ENCODE measurements at regions not wholly inside any gene's neighbourhood (a gene's known extent, or its start where the extent isn't known, plus 50 kb on each side); places are given as distances from the start of the nearest gene placed in this dataset.

- no peaks in the 10 kb centered on the region for H3K9me1 ChIP-seq (ENCODE audit: control insufficient read depth, extremely low read depth, insufficient read depth, low read length)
- no peaks in the 10 kb centered on the region for H3K36me3 ChIP-seq (ENCODE audit: control insufficient read depth in 2 of 2, extremely low read depth in 1 of 2, insufficient read depth in 2 of 2, low read length in 2 of 2)
- peak overlapping the region; percentile 95 for H3K4me2 ChIP-seq (ENCODE audit: control insufficient read depth, extremely low read depth, insufficient read depth, low read depth, low read length)
- H2AFZ ChIP-seq (ENCODE audit: control insufficient read depth, low read length) = peak overlapping the region; percentile 80
- no peak overlapping the region for H3K9ac ChIP-seq (ENCODE audit: control insufficient read depth, extremely low read depth, insufficient read depth, low read length)
- H3K79me2 ChIP-seq (ENCODE audit: control insufficient read depth, insufficient read depth, low read length) = no peaks in the 10 kb centered on the region
- H3K4me1 ChIP-seq (ENCODE audit: control insufficient read depth, extremely low read depth, insufficient read depth, low read length) = peaks cover 13% of the 10 kb centered on the region
- FAIRE-seq = no peak
- DNase-seq (ENCODE audit: low read depth, low spot score) = no peak
- no peaks in the 10 kb centered on the region for H3K9me3 ChIP-seq (ENCODE audit: control insufficient read depth, low read depth, low read length)
- TF ChIP-seq EZH2 (IDR thresholded peaks at IDR 0.05; ENCODE audit: low read length) = no peak
- TF ChIP-seq CTCF (optimal IDR thresholded peaks at IDR 0.05 in 1 of 3, IDR thresholded peaks at IDR 0.05 in 1 of 3, conservative IDR thresholded peaks at IDR 0.05 in 1 of 3; ENCODE audit: extremely low read depth in 1 of 3, insufficient read depth in 2 of 3, low read length in 3 of 3) = no peak
- H3K27me3 ChIP-seq (ENCODE audit: control insufficient read depth, extremely low read depth, insufficient read depth, low read length) = peaks cover 19% of the 10 kb centered on the region
- no peaks in the 10 kb centered on the region for H4K20me1 ChIP-seq (ENCODE audit: control insufficient read depth, extremely low read depth, insufficient read depth, low read length)
- peak overlapping the region; percentile 23 to 66 (median 50) for H3K4me3 ChIP-seq (ENCODE audit: control insufficient read depth in 2 of 3, extremely low read depth in 1 of 3, insufficient read depth in 2 of 3, low read depth in 1 of 3, low read length in 3 of 3)
- H3K27ac ChIP-seq (ENCODE audit: control insufficient read depth, insufficient read depth, low read length) = no peak overlapping the region
- dilution Hi-C loops (cut with MboI; ENCODE audit: extremely low pct_ligation_motif_present, low sequenced_read_pairs) = no loop called here
Observed at GRCh38 chr1:90851711-90852050, 134.6 kb upstream of the BARHL2 start.

GRCh38 chr1:90850898-90851710 is 134.0 kb upstream of the BARHL2 start:
- Histone ChIP-seq H3K9me1 (ENCODE audit: control insufficient read depth, extremely low read depth, insufficient read depth, low read length) (no peaks in the 10 kb centered on the region), H3K4me3 (ENCODE audit: control insufficient read depth in 2 of 3, extremely low read depth in 1 of 3, insufficient read depth in 2 of 3, low read depth in 1 of 3, low read length in 3 of 3) (peak overlapping the region; percentile 50 to 68 (median 65)), H3K9ac (ENCODE audit: control insufficient read depth, extremely low read depth, insufficient read depth, low read length) (peak overlapping the region; percentile 47), H3K9me3 (ENCODE audit: control insufficient read depth, low read depth, low read length) (no peaks in the 10 kb centered on the region), H4K20me1 (ENCODE audit: control insufficient read depth, extremely low read depth, insufficient read depth, low read length) (no peaks in the 10 kb centered on the region), H3K4me2 (ENCODE audit: control insufficient read depth, extremely low read depth, insufficient read depth, low read depth, low read length) (peak overlapping the region; percentile 95), H3K27me3 (ENCODE audit: control insufficient read depth, extremely low read depth, insufficient read depth, low read length) (peaks cover 19% of the 10 kb centered on the region), H3K4me1 (ENCODE audit: control insufficient read depth, extremely low read depth, insufficient read depth, low read length) (peaks cover 13% of the 10 kb centered on the region), H2AFZ (ENCODE audit: control insufficient read depth, low read length) (peak overlapping the region; percentile 90), H3K27ac (ENCODE audit: control insufficient read depth, insufficient read depth, low read length) (no peak overlapping the region), H3K79me2 (ENCODE audit: control insufficient read depth, insufficient read depth, low read length) (no peaks in the 10 kb centered on the region), H3K36me3 (ENCODE audit: control insufficient read depth in 2 of 2, extremely low read depth in 1 of 2, insufficient read depth in 2 of 2, low read length in 2 of 2) (no peaks in the 10 kb centered on the region)
- DNase-seq (ENCODE audit: low read depth, low spot score) (no peak), FAIRE-seq (no peak)
- TF ChIP-seq EZH2 (IDR thresholded peaks at IDR 0.05; ENCODE audit: low read length) = no peak
- peak in 2 of 3 experiments; percentile 65 to 67 for TF ChIP-seq CTCF (optimal IDR thresholded peaks at IDR 0.05 in 1 of 3, IDR thresholded peaks at IDR 0.05 in 1 of 3, conservative IDR thresholded peaks at IDR 0.05 in 1 of 3; ENCODE audit: extremely low read depth in 1 of 3, insufficient read depth in 2 of 3, low read length in 3 of 3)
- dilution Hi-C loops (cut with MboI; ENCODE audit: extremely low pct_ligation_motif_present, low sequenced_read_pairs) = no loop called here

All from keratinocyte (primary cell).